Prostate gland (tissue), 2 donors: ENCODE measurements at regions not wholly inside any gene's neighbourhood (a gene's known extent, or its start where the extent isn't known, plus 50 kb on each side); places are given as distances from the start of the nearest gene placed in this dataset.

ENCODE experiments used
- DNase-seq: peaks from one replicate; pipeline ENCODE4 v3.0.0-alpha.2; 2019; ENCODE audit warnings: low spot score
- H3K27ac ChIP-seq, 2 donors: fragments of 200-600 bp; sonication (generic); 2 replicates each; pipeline ENCODE4 v1.5.1; 2017 to 2019
- H3K27me3 ChIP-seq: fragments of 200-600 bp; sonication (generic); replicated peaks from 2 replicates; pipeline ENCODE4 v1.5.1; 2019; ENCODE audit not compliant: insufficient read depth
- H3K36me3 ChIP-seq, 2 donors: fragments of 200-600 bp; sonication (generic); 1 replicate in 1 of 2; 2 replicates in 1 of 2; pipeline versions ENCODE4 v1.5.1 to v1.8.1; 2017 to 2019
- H3K4me1 ChIP-seq: fragments of 200-600 bp; sonication (generic); replicated peaks from 2 replicates; pipeline ENCODE4 v1.5.1; 2019
- H3K4me3 ChIP-seq, 2 donors: fragments of 200-600 bp; sonication (generic); 2 replicates each; pipeline ENCODE4 v1.5.1; 2017 to 2019
- H3K9me3 ChIP-seq: fragments of 200-600 bp; sonication (generic); 2 replicates; pipeline ENCODE4 v1.5.1; 2017
- POLR2A ChIP-seq: fragments of 450-650 bp; IDR thresholded peaks from one replicate; pipeline ENCODE4 v1.6.1; 2016; ENCODE audit warnings: antibody characterized with exemption, mild to moderate bottlenecking
- POLR2AphosphoS5 ChIP-seq: sonication (generic); formaldehyde crosslinking; IDR thresholded peaks from one replicate; pipeline ENCODE4 v1.6.1; 2017; ENCODE audit warnings: antibody characterized with exemption
- WGBS: methylation state at CpG from one replicate; pipeline ENCODE4 v1.1.5; 2018; 5-methylcytosine and 5-hydroxymethylcytosine counted together
- intact Hi-C: fragments of 100-400 bp; cut with DNase I; formaldehyde crosslinking; loops from one replicate; pipeline ENCODE4 v1.14.2; 2022
- TF ChIP-seq, protein P1 (sequence below), 4 experiments: fragments of 200-600 bp in 2 of 4; fragments of 450-650 bp in 2 of 4; sonication (generic) in 2 of 4; IDR thresholded peaks; 1 replicate in 3 of 4; 2 replicates in 1 of 4; pipeline ENCODE4 v1.5.1; 2016 to 2019; ENCODE audit warnings: antibody characterized with exemption in 4 of 4, mild to moderate bottlenecking in 2 of 4, moderate library complexity in 2 of 4

DNA sequence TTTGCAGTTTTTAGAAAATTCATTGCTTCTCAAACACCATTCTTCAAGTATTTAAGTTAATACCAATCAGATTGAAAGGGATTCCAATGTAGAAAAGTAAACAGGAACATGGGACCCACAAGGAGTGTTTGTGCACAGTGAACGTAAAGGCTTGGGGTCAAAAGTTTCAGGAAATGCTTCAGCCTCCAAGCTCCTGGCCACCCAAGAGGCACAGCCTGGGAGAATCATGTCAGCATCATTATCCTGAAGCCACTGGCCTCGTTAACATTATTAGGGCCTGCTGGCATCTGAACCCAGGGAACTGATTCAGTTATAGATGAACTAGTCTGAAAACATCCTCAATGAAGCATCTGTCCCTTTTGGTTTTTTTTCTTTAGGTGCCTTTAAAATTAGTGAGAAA, 122.9 kb downstream of the NXNL2 start:
- no peaks in the 10 kb centered on the region for H3K36me3 ChIP-seq
- no peak for TF ChIP-seq POLR2A
- TF ChIP-seq, protein P1, sequence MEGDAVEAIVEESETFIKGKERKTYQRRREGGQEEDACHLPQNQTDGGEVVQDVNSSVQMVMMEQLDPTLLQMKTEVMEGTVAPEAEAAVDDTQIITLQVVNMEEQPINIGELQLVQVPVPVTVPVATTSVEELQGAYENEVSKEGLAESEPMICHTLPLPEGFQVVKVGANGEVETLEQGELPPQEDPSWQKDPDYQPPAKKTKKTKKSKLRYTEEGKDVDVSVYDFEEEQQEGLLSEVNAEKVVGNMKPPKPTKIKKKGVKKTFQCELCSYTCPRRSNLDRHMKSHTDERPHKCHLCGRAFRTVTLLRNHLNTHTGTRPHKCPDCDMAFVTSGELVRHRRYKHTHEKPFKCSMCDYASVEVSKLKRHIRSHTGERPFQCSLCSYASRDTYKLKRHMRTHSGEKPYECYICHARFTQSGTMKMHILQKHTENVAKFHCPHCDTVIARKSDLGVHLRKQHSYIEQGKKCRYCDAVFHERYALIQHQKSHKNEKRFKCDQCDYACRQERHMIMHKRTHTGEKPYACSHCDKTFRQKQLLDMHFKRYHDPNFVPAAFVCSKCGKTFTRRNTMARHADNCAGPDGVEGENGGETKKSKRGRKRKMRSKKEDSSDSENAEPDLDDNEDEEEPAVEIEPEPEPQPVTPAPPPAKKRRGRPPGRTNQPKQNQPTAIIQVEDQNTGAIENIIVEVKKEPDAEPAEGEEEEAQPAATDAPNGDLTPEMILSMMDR (IDR thresholded peaks at IDR 0.05): no peak
- TF ChIP-seq POLR2AphosphoS5: no peak
- no peaks in the 10 kb centered on the region for H3K9me3 ChIP-seq
- no peak overlapping the region for H3K27ac ChIP-seq
- H3K4me3 ChIP-seq: no peak overlapping the region
- no peak for DNase-seq
- intact Hi-C loops: loop anchor here (10.0 kb wide), 1 partner anchor 87 kb away; no protein-coding TSS in a partner anchor
- no peaks in the 10 kb centered on the region for H3K27me3 ChIP-seq
- H3K4me1 ChIP-seq: no peaks in the 10 kb centered on the region
- 20% methylated on average over 2 of the region's 2 CpGs for WGBS

DNA sequence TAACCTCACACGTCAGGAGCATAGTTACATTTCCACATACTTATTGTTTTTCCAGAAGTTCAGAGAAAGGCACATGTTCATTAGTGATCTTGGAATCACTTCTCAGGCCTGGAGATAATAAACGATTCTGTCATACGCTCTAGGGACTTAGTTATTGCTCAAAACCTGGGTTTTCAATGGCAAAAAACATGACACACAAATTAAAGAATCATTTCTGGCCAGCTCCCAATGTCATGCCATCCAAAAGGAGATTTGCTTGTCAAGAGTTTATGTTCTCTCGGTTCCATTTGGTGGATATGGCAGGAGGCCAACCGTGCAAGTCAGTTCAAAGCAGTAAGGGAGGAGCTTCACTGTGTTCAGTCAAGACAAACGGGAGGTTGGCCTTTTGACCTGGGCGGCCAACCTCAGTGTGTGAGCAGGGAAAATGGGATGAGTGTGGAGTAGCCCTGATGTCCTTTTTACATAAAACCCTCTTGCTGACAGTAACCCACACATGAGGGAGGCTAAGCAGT, 123.4 kb downstream of the NXNL2 start:
- WGBS: 21% methylated on average over 7 of the region's 7 CpGs
- DNase-seq: no peak
- TF ChIP-seq POLR2AphosphoS5: no peak
- no peak for TF ChIP-seq POLR2A
- TF ChIP-seq, protein P1 (IDR thresholded peaks at IDR 0.05): no peak

DNA sequence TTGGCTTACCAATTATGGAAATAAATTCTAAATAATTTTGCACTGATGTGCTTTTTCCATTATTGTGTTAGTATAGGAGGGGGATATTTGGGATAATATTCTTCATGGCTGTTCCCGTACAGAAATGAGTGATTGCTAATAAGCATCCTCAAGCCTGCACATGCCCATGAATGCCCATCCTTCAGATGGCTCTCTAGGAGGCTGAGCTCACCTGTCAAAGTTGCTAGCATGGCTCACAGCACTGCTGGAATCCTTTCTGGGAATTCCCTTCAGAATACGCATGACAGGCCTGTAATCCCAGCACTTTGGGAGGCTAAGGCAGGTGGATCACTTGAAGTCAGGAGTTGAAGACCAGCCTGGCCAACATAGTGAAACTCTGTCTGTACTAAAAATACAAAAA, 124.1 kb downstream of the NXNL2 start:
- Histone ChIP-seq H3K36me3 (no peaks in the 10 kb centered on the region), H3K27ac (no peak overlapping the region), H3K9me3 (no peaks in the 10 kb centered on the region), H3K4me3 (no peak overlapping the region), H3K27me3 (no peaks in the 10 kb centered on the region), H3K4me1 (no peaks in the 10 kb centered on the region)
- intact Hi-C loops: loop anchor here (10.0 kb wide), 1 partner anchor 86 kb away; no protein-coding TSS in a partner anchor
- 64% methylated on average over 2 of the region's 2 CpGs for WGBS
- TF ChIP-seq, protein P1 (IDR thresholded peaks at IDR 0.05): no peak
- TF ChIP-seq POLR2AphosphoS5 (no peak), POLR2A (no peak)
- no peak for DNase-seq

More for the DNA sequence above, 123.4 kb downstream of the NXNL2 start:
- no peak overlapping the region for H3K4me3 ChIP-seq
- H3K9me3 ChIP-seq: no peaks in the 10 kb centered on the region
- H3K36me3 ChIP-seq: no peaks in the 10 kb centered on the region
- no peaks in the 10 kb centered on the region for H3K27me3 ChIP-seq
- no peak overlapping the region for H3K27ac ChIP-seq
- intact Hi-C loops: loop anchor here (10.0 kb wide), 1 partner anchor 86 kb away; no protein-coding TSS in a partner anchor
- no peaks in the 10 kb centered on the region for H3K4me1 ChIP-seq

DNA sequence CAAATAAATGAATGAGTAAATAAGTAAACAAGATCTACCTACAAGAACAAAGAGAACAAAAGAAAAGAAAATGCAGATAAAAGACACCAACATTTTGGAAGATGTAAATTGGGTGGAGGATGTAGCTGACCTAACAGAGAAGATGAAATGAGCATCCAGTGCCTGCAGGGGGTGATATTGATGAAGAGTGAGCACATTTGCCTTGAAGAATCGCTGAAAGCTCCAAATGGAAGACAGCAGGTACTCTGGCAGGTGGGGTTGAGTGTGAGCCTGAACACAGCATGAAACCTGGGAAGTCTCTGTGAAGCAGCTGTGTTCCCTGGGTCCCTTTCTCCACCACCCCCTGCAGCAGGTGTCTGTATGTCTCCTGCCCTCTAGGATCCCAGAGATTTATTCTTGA, 125.6 kb downstream of the NXNL2 start:
- TF ChIP-seq POLR2AphosphoS5 (no peak), POLR2A (no peak)
- TF ChIP-seq, protein P1 (IDR thresholded peaks at IDR 0.05): no peak
- intact Hi-C loops: no loop called here

DNA sequence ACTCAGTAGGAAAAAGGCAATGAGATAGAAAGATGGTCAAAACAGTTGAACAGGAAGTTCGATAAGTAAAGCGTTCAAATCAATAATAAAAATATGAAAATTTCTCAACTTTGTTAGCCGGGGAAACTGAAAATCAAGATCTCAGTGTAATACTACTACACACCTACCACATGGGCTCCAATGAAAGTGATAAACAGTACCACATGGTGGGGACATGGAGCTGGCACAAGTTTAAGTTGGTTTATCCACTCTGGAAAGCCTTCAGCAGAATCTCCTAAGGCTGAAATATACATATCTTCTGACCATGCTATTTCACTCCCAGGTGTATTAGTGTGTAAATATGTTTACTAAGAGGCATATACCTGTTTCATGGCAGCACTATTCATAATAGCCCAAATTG, 126.8 kb downstream of the NXNL2 start:
- TF ChIP-seq POLR2AphosphoS5 (no peak), POLR2A (no peak)
- TF ChIP-seq, protein P1 (IDR thresholded peaks at IDR 0.05): no peak
- 75% methylated on average over 3 of the region's 3 CpGs for WGBS
- intact Hi-C loops: no loop called here

More for the DNA sequence above, 125.6 kb downstream of the NXNL2 start:
- Histone ChIP-seq H3K27me3 (no peaks in the 10 kb centered on the region), H3K4me1 (no peaks in the 10 kb centered on the region), H3K4me3 (no peak overlapping the region), H3K36me3 (no peaks in the 10 kb centered on the region), H3K27ac (no peak overlapping the region), H3K9me3 (no peaks in the 10 kb centered on the region)
- DNase-seq: no peak
- 37% methylated on average over 1 of the region's 1 CpG for WGBS

More for the DNA sequence above, 126.8 kb downstream of the NXNL2 start:
- DNase-seq: no peak
- Histone ChIP-seq H3K36me3 (no peaks in the 10 kb centered on the region), H3K4me1 (no peaks in the 10 kb centered on the region), H3K9me3 (no peaks in the 10 kb centered on the region), H3K27ac (no peak overlapping the region), H3K27me3 (no peaks in the 10 kb centered on the region), H3K4me3 (no peak overlapping the region)
